GM12878 (cell line): ENCODE measurements at regions not wholly inside any gene's neighbourhood (a gene's known extent, or its start where the extent isn't known, plus 50 kb on each side); places are given as distances from the start of the nearest gene placed in this dataset.

ENCODE experiments used
- ATAC-seq: fragments of 200-7000 bp; cut with Tn5 transposase; 3 replicates; pipeline ENCODE4 v1.9.1; 2020; ENCODE audit warnings: mild to moderate bottlenecking, moderate library complexity
- BruUV-seq: library from RNA; stranded (reverse); fragments of 400-500 nt; replicated peaks from 2 replicates; lab custom pipeline; 2021; lab: Mats Ljungman, UMichigan
- CTCF ChIA-PET: fragments of 300-600 bp; sonication (Branson Sonifier 250); formaldehyde crosslinking; extraction: SDS; loops from one replicate; lab custom pipeline; 2021; ENCODE audit warnings: inconsistent platforms; lab: Yijun Ruan, JAX
- POLR2A ChIA-PET: fragments of 350-600 bp; formaldehyde crosslinking; extraction: SDS; loops from one replicate; lab custom pipeline; 2021; ENCODE audit warnings: inconsistent platforms; lab: Charles Lee
- RAD21 ChIA-PET: fragments of 300-600 bp; sonication (Branson Sonifier 250); formaldehyde crosslinking; loops from one replicate; lab custom pipeline; 2023; ENCODE audit warnings: antibody characterized with exemption; ENCODE audit not compliant: unreplicated experiment; lab: Charles Lee
- SMC1A ChIA-PET: fragments of 300-600 bp; sonication (Branson Sonifier 250); formaldehyde crosslinking; loops from one replicate; lab custom pipeline; 2023; ENCODE audit not compliant: unreplicated experiment, uncharacterized antibody; lab: Charles Lee
- DNase-seq: peaks from one replicate; pipeline ENCODE4 v3.0.0-alpha.2; 2011; ENCODE audit warnings: low read depth, low spot score
- FAIRE-seq: peaks from 3 replicates; lab custom pipeline; 2011; peaks lifted over from hg19 to GRCh38; lab: Jason Lieb, UNC
- H2AFZ ChIP-seq: 2 replicates; pipeline ENCODE4 v1.6.0; 2011; ENCODE audit warnings: low read depth, low read length, control low read depth; ENCODE audit not compliant: control insufficient read depth
- H3K27ac ChIP-seq: 2 replicates; pipeline ENCODE4 v1.5.1; 2011; ENCODE audit warnings: control low read depth; ENCODE audit not compliant: control insufficient read depth, insufficient read depth
- H3K27me3 ChIP-seq, 2 experiments: replicated peaks in 1 of 2; 2 replicates each; pipeline versions ENCODE4 v1.6.0 to v1.6.1; 2011; ENCODE audit warnings: low read length in 1 of 2; ENCODE audit not compliant: control insufficient read depth in 2 of 2, insufficient read depth in 2 of 2
- H3K36me3 ChIP-seq, 2 experiments: 2 replicates each; pipeline ENCODE4 v1.5.1; 2011; ENCODE audit warnings: low read length in 1 of 2; ENCODE audit not compliant: control insufficient read depth in 2 of 2, insufficient read depth in 2 of 2
- H3K4me1 ChIP-seq: 2 replicates; pipeline ENCODE4 v1.6.1; 2011; ENCODE audit warnings: mild to moderate bottlenecking, low read length, moderate library complexity, mixed read lengths; ENCODE audit not compliant: control insufficient read depth, insufficient read depth
- H3K4me2 ChIP-seq: 2 replicates; pipeline ENCODE4 v1.6.0; 2011; ENCODE audit warnings: control low read depth; ENCODE audit not compliant: control insufficient read depth, insufficient read depth
- H3K4me3 ChIP-seq: fragments of 200-600 bp; sonication (generic); 2 replicates; pipeline ENCODE4 v1.5.1; 2016
- H3K79me2 ChIP-seq: 2 replicates; pipeline ENCODE4 v1.6.0; 2011; ENCODE audit warnings: low read length; ENCODE audit not compliant: control insufficient read depth, insufficient read depth
- H3K9ac ChIP-seq: 2 replicates; pipeline ENCODE4 v1.8.0; 2011; ENCODE audit warnings: low read length, control low read depth, mixed read lengths; ENCODE audit not compliant: control insufficient read depth, insufficient read depth
- H3K9me3 ChIP-seq: replicated peaks from 3 replicates; pipeline ENCODE4 v1.5.1; 2011; ENCODE audit warnings: mild to moderate bottlenecking, low read length; ENCODE audit not compliant: control insufficient read depth, insufficient read depth
- H4K20me1 ChIP-seq: 2 replicates; pipeline ENCODE4 v1.6.0; 2011; ENCODE audit not compliant: control insufficient read depth, insufficient read depth
- IRF3 ChIP-seq: fragments of 450-650 bp; IDR thresholded peaks from 2 replicates; pipeline ENCODE4 v1.6.1; 2014; ENCODE audit warnings: mild to moderate bottlenecking
- PRDM15 ChIP-seq: fragments of 450-650 bp; formaldehyde crosslinking; IDR thresholded peaks from 2 replicates; pipeline ENCODE4 v1.4.0; 2020; ENCODE audit warnings: mild to moderate bottlenecking, moderate library complexity
- RFX5 ChIP-seq: IDR thresholded peaks from 2 replicates; pipeline ENCODE4 v1.6.1; 2011; ENCODE audit warnings: low read depth, low read length, improper control_type of control experiment
- ZZZ3 ChIP-seq: IDR thresholded peaks from 2 replicates; pipeline ENCODE4 v1.6.1; 2011; ENCODE audit warnings: low read depth; ENCODE audit not compliant: control insufficient read depth, insufficient read length
- WGBS: methylation state at CpG from one replicate; pipeline ENCODE4 v1.1.6; 2016; ENCODE audit warnings: low lambda C conversion rate; ENCODE audit not compliant: insufficient replicate concordance, insufficient coverage; ENCODE audit errors: missing lambda C conversion rate; 5-methylcytosine and 5-hydroxymethylcytosine counted together
- in situ Hi-C: fragments of 300-500 bp; cut with MboI; formaldehyde crosslinking; loops from 9 replicates; pipeline ENCODE4 v1.14.3; 2018; ENCODE audit warnings: mixed read lengths
- intact Hi-C: fragments of 100-400 bp; cut with micrococcal nuclease; formaldehyde crosslinking; loops from one replicate; pipeline ENCODE4 v1.14.2; 2022; ENCODE audit not compliant: unreplicated experiment

- in situ Hi-C loops, result no loop called here
- POLR2A ChIA-PET, result interaction anchor here (0.5 to 1.6 kb wide), 2 partner anchors 11 to 36 kb away, joined by 4 to 5 read pairs; no protein-coding TSS in a partner anchor
Observed at GRCh38 chr14:50018933-50019210, 97.5 kb downstream of the VCPKMT start.

More at GRCh38 chr14:50018933-50019210, 97.5 kb downstream of the VCPKMT start:
- Histone ChIP-seq H3K4me2 (no peak overlapping the region), H4K20me1 (no peaks in the 10 kb centered on the region), H3K27me3 (no peaks in the 10 kb centered on the region), H3K79me2 (no peaks in the 10 kb centered on the region), H3K9me3 (peaks cover 11% of the 10 kb centered on the region), H3K9ac (no peak overlapping the region), H3K27ac (no peak overlapping the region), H3K4me3 (no peak overlapping the region), H2AFZ (no peak overlapping the region), H3K36me3 (no peaks in the 10 kb centered on the region), H3K4me1 (peaks cover 14% of the 10 kb centered on the region)
- no peak for ATAC-seq
- intact Hi-C loops, result no loop called here
- TF ChIP-seq PRDM15 (CRISPR knock-in tag) (no peak), ZZZ3 (no peak), IRF3 (no peak), RFX5 (no peak)
- BruUV-seq, result no TSS peak
- WGBS, result 42% methylated on average over 2 of the region's 2 CpGs
- no peak for DNase-seq
- FAIRE-seq, result no peak
- SMC1A ChIA-PET, result interaction anchor here (1.1 to 2.5 kb wide), 2 partner anchors 15 to 28 kb away, joined by 6 to 7 read pairs; no protein-coding TSS in a partner anchor
- RAD21 ChIA-PET, result no interaction called here
- CTCF ChIA-PET, result no interaction called here
